Hematopoietic multipotent progenitor cell treated with erythropoietin and hydrocortisone succinate and interleukin-3 and kit ligand, for 4 days (in vitro differentiated cells): ENCODE measurements at regions not wholly inside any gene's neighbourhood (a gene's known extent, or its start where the extent isn't known, plus 50 kb on each side); places are given as distances from the start of the nearest gene placed in this dataset.

ENCODE experiments used
- DNase-seq: peaks from one replicate; pipeline ENCODE4 v3.0.0-alpha.2; 2015

- no peak for DNase-seq
These were observed 365.0 kb upstream of the RUNX1 start for GRCh38 chr21:35414056-35414455.

DNA sequence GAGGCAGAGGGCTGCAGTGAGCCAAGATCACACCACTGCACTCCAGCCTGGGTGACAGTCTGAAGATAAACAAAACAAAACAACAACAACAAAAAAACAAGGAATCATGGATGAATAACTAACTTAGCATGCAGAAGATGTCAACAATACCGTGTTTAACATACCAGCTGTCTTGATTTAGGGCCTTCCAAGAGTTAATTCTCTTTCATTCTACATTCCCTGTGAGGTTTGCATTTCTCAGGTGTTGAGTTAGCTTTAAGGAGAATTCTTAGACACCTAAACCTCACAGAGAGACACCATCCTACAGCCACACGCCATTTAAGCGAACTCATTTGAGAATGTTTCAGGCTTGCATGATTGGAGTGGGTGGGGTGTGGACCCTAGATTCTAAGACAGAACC, 363.1 kb upstream of the RUNX1 start:
- no peak for DNase-seq

DNA sequence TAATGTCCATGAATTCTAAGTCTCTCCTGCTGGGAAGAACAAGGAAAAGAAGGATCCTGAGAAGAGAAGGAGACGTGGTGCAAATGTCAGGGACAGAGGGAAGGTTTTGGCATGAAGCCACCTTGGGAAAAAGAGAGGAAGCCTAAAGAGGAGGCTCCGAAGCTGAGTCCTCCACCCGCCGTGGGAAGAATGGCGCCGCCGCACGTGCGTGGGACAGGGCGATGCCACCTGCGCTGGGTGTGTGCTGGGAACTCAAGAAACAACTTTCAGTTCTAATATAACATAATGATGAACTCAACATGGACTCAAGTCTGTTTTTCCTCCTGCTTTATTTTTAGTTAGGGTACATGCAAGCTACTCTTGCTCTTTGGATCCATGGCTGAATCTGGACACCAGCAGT, 362.3 kb upstream of the RUNX1 start:
- DNase-seq = no peak

DNA sequence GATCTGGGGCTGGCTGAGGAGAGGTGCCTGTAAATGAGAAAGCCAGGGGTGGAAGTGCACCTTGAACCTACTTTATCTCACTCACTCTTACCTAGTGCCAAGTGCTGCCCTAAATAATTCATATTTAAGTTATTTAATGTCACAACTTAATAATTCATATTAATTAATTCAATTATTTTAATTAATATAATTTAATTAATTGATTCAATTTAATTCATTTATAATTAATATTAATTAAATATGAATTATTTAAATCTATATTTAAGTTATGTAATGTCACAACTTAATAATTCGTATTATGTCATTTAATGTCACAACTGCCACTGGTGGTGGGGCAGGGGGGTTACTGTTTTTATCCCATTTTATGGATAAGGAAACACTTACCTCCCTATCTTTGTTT, 361.6 kb upstream of the RUNX1 start:
- DNase-seq = no peak

- DNase-seq = no peak
These were observed 361.0 kb upstream of the RUNX1 start for GRCh38 chr21:35410123-35410522.

GRCh38 chr21:35408401-35408800, 359.3 kb upstream of the RUNX1 start:
- DNase-seq = no peak

GRCh38 chr21:35406635-35407034, 357.5 kb upstream of the RUNX1 start:
- no peak for DNase-seq

- no peak for DNase-seq
These were observed 356.9 kb upstream of the RUNX1 start for GRCh38 chr21:35405981-35406380.

DNA sequence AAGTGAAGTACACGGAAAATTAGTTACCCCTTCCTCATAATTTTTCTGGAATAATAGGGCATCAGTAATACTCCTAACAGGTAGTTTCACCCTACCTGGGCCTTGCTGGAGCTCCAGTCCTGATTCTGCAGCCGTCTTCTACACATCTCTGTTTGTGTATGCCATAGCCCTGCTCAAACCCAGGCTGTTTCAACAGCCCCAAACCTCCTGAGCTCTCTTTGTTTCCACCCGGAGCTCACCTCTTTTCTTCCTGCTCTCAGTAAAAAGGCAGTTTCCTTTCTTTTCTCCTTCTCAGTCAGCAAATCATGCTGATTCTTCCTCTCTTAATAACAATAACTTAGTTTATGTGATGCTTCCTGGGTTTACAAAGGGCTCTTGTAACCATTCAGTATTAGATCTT, 355.1 kb upstream of the RUNX1 start:
- no peak for DNase-seq

DNA sequence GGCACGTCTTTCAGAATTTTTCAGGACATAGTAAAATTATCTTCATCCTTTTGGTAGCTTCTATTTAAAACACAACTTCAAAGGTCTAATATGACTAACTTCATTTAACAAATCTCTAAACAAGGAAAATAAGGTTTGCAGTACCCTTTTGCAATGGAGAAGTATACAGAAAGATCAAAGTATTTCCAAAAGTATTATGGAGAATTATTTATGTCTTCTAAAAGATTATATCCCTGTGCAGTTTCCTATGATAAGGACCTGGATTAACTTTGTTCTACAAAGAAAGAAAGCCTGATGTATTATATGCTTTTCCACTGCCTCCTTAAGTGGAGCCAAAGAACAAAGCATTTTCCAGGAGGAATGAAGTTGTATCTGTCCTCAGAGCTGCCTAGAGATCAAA, 353.0 kb upstream of the RUNX1 start:
- no peak for DNase-seq

- DNase-seq = no peak
These were observed 352.4 kb upstream of the RUNX1 start for GRCh38 chr21:35401476-35401875.

GRCh38 chr21:35400233-35400939, 351.3 kb upstream of the RUNX1 start:
- peak; percentile 88 for DNase-seq

DNA sequence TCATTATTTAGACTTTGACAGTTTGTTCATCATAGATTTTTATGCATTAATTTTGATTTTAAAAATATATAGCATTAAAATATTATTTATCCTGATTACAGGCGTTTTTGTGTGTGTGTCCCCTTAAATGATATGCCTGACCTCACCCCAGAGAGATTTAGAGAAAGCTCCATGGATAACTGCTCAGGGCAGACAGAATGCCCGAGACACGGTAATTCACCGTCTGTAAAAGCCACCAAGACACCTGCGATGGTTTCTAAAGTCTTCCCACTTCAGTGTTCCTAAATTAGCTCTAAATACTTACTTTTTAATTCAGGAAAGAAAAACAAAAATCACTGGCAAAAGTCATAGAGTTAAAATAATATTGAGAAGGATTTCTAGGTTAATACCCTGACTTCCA, 350.6 kb upstream of the RUNX1 start:
- DNase-seq = no peak

GRCh38 chr21:35399002-35399530, 350.0 kb upstream of the RUNX1 start:
- peak; percentile 45 for DNase-seq

- no peak for DNase-seq
These were observed 349.4 kb upstream of the RUNX1 start for GRCh38 chr21:35398346-35398982.

DNA sequence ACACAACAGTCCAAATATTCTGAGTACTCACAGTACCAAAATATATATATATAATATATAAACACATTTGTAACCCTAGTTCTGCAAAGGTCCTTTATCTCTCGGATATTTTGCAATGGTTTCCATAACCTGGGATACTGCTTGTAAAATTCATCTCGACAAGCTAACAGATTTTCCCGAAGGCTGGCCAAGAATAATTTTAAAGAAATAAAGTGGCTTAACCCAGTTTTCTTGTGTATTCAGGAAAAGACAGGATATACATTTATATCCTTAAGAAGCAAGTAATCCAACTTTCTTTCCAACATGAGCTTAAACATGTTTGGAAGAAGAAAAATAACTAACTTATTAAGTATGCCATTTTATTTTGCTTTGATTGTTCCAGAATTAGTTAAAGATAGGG, 348.7 kb upstream of the RUNX1 start:
- no peak for DNase-seq

GRCh38 chr21:35396655-35397054, 347.6 kb upstream of the RUNX1 start:
- no peak for DNase-seq

DNA sequence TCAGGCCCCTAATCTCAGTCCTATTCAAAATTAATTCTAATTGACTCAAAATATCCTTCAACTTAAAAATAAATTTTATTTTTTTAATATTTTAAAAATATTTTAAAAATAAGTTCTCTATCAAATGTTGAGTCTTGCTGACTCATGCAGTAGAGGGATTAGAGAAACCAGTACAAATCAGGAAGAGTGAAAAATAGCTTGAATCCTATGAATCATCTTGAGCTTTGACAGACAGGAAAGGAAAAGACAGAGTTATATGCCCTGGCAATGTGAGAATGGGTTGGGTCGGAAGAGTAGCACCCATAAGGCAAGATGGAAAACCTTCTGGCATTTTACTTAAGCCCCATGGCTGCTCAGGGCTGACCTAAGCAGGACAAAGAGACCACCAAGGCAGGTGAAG, 346.6 kb upstream of the RUNX1 start:
- DNase-seq = no peak

DNA sequence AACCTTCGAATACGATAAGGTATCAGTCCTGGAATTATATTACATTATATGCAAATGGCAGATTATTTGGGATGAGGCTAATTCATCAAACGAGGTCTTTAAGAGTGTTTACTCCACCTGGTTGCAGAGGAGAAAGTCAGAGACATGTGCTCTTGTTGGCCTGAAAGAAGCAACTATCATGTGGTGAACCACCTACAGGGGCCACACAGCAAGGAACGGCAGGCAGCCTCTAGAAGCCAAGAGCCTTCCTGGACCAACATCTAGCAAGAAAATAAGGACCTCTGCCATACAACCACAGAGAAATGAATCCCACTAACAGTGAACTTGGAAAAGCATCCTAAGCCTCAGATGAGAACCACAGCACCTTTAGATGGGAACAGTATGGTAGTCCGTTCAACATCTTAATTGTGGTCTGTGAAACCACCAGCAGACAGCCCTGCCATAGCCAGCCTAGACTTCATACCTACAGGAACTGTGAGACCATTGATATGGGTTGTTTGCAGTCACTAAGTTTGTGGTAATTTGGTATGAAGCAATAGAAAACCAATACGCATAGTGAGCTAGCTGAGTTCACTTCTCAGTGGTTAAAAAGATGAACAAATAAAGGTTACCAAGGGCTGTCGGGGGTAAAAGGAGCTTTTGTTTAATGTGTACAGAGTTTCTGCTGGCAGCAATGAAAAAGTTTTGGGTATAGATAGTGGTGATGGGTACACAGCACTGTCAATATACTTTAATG, 345.7 kb upstream of the RUNX1 start:
- peak; percentile 71 for DNase-seq

DNA sequence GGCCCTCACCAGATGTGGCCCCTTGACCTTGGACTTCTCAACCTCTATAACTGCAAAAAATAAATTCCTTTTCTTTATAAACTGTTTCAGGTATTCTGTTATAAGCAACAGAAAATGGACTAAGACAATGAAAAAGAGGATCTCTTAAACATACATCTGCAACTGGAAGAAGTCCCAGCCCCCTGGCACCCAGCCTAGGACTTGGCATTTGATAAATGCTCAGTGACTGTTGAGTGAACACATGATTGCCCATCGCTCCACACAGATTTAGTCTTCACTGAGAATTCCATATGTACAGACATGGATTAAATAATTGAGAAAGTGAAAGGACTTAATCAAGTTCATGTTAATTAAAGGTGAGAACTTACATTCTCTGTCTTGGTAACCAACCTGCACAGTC, 344.9 kb upstream of the RUNX1 start:
- no peak for DNase-seq

DNA sequence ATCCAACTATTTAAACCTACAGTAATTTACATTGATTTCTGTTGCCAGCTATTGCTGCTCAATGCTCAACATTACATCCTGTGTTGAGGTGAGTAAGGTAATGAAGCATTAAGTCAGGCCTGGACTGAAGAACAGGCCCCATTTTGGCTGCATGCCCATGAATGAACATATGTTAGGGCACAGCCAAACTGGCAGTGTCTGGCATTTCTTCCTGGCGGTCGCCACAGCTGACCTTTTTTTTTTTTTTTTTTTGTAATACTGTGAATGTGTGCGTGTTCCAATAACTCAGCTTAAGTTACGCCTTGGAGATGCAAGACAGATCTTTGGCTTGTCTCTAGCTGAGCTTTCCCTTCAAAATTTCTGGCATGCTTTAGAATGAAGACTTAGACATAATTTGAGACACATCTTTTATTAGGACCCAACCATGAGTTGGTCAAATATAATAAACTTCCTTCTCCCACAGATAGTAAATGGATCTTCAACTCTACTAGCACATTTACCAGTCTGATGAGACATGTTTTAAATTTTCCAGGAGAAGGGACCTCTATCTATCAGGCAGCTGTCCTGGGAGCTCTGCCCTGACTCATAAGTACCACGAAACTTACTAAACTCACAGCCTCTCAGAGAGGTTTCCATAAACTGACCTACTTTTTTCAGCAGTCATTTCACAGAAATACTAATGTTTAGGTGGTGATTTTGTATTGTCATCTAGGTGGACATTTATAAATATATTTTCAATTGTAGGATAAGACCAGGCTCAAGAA, 341.1 kb upstream of the RUNX1 start:
- no peak for DNase-seq

DNA sequence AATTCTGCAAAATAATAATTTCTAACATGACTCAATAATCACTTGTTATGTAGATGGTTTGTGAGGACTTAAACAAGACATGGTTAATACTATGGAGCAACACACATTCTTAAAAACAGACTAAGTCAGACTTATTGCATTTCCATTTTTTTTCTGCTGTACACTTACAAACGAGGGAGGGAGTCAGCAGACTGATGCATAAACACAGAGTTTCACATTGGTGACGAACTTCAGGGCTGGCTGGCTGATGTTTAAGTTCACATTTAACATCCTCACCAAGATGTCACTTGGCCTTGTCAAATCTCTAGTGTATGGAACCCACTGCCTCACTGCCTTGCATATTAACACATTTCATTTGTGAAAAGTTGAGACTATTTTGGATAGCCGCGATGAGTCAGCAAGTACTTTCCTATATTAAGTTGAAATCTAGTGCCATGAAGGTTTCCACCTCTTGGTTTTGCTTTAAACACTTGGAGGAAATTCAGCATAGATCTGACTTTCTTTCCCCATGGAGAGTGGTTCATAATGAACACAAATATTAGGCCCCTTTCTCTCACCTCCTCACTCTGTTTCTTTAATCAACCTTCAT, 337.5 kb upstream of the RUNX1 start:
- DNase-seq = no peak

DNA sequence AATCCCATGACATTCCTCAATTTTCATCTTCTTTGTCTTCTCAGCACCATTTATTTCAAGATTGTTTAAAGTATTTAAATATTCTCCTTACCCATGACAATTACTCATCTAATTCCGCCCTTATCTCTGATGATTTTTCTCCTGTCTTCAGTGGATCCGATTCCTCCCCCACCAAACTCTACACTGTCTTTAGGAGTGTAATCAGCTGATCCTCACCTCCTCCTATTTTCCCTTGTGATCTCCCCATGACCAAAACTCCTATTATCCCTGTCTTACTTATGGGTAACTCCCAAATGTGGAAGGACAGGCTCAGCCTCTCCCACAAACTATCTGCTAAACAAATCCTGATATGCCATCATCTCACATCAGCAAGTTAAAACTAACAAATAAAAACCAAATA, 335.3 kb upstream of the RUNX1 start:
- no peak for DNase-seq
